ENCODE measurements at regions not wholly inside any gene's neighbourhood (a gene's known extent, or its start where the extent isn't known, plus 50 kb on each side); places are given as distances from the start of the nearest gene placed in this dataset.

DNA sequence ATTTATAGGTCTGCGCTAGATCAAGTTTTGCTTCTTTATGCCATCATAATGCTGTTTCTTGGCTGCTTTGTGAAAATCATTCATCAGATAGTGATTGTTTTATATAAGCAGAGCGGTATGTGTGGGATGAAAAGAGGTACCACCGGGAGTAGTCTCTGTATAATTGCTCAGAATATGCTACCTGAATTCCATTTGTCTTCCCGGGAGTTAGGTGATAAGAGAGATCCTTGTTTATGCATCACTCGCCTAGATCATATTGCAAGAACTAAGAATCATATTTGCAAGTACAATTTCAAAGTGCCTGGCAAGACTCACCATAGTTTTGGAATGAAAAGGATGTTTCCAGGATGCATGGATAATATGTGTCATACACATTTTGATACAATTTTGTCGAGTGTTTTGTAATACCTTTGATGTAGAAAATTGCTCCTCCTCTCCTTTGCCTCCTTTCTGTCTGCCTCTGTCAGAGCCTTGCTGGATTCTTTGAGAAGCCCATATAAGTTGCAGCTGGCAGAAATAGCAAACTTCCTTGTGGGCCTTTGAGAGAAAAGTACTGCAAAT, 1306.0 kb upstream of the SLC10A2 start:
- DNase-seq (ENCODE audit: extremely low read depth in 1 of 2, low read depth in 1 of 2): no peak

DNA sequence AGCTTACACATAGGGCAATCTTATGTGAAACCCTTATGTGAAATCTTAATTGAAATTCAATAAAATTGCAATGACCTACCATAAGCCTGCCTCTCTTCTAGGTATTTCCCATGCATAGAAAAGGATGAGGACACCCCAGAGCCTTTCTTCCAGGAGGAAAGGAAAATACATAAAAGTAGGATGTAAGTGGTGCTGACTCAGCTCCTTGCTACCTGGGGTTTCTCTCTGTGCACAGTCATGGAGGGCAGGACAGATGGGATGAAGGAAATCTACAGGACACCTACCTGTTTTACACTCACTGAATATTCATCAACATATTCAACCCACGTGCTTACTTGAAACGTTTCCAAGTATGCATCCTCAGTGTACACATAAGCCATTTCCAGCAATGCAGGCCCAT, 1299.2 kb upstream of the SLC10A2 start:
- no peak for DNase-seq (ENCODE audit: extremely low read depth in 1 of 2, low read depth in 1 of 2)

DNA sequence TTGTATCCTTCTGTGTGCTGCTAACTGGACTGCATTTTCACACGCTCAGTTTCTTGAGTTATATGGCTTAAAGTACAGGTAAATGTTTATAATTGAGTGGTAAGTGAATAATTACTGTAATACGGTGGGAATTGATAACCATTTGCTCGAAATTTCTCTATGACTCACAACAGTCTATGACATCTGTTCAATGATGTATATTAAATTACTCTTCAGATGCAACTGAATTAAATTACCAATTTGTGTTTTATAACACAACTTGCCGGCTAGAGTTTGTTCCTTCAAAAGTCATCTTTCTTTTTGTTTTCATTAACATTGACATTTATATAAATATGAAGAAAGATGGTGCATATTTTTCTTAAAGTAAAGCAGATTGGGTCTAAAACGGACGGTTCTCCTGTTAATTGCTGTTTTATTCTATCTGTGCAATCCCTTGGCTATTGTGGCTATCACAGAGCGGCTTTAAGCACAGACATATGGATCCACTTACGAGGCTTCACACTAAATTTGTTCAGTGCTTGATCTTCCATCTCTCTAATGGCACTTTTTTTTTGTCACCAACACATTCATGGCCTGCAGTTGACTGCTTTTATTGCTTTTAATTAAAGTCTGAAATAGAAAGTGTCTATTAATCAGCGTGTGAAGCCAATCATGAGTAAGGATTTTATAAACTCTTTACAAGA, 1291.6 kb upstream of the SLC10A2 start:
- no peak for DNase-seq (ENCODE audit: extremely low read depth in 1 of 2, low read depth in 1 of 2)

DNA sequence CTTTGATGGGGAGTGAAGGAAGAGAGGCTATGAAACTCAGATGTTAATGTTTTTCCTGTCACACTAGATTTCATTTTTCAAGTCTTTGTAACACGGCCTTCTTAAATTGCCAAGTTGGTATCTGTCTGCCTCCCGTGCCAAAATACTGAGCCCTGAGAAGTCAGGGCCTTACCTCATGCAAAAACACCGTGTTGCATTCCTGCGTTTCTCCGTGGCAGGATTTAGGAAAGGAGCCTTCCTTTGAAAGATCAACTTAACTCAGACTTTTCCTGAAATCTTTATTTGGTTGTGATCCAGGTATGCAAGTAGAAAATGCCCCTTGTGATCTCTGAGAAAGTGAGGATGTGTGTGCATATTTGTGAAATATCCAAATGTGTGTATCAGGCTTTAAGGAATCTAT, 1291.0 kb upstream of the SLC10A2 start:
- DNase-seq (ENCODE audit: extremely low read depth in 1 of 2, low read depth in 1 of 2): no peak

DNA sequence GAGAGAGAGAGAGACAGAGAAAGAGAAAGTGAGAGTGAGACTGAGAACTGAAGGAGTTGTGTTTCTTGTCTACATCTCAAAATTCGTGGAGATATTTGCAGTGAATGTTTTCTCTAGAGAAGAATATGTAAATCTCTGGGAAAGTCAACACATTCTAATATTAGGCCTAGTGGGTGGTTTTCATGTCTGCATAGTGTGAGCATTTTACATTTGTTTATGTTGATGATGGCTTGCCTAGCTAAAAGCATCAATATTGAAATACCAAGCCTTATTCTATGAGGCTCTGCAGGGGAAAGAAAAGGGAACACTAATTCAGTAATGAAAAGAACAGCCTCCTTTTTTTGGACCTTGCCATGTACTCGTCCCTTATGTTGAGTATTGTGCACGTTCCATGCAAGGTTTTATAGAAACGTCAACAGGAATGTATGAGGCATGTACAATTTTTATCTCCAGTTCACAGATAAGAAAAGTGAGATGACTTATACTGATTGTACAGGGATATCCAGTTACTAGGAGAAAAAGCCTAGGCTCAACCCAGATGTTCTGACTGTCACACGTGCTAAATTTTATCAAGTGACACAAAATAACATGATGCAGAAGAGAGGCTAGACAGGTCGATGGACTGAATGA, 1288.9 kb upstream of the SLC10A2 start:
- no peak for DNase-seq (ENCODE audit: extremely low read depth in 1 of 2, low read depth in 1 of 2)

- DNase-seq (ENCODE audit: extremely low read depth in 1 of 2, low read depth in 1 of 2): no peak
Measured at GRCh38 chr13:104327211-104327610, 1261.0 kb upstream of the SLC10A2 start.

GRCh38 chr13:104326523-104326922, 1260.3 kb upstream of the SLC10A2 start:
- no peak for DNase-seq (ENCODE audit: extremely low read depth in 1 of 2, low read depth in 1 of 2)

GRCh38 chr13:104321756-104322155, 1255.5 kb upstream of the SLC10A2 start:
- no peak for DNase-seq (ENCODE audit: extremely low read depth in 1 of 2, low read depth in 1 of 2)

DNA sequence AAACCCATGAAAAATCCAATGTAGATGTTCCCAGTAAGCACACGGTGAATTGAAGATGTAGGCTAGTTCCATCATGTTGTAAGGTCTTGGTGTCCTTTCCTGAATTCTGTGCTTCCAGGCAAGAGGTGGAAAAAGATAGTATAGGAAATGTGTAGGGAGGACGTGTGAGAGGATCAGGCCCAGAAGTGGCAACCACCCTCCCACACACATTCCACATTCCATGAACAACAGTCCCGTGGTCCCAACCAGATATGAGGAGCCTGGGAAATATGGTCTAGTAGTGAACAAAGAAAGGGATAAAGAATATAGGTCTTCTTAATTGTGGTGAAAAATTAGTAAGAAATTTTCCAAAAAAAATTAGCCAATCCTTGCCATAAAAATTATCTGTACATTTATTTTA, 1254.2 kb upstream of the SLC10A2 start:
- DNase-seq (ENCODE audit: extremely low read depth in 1 of 2, low read depth in 1 of 2): no peak

- DNase-seq (ENCODE audit: extremely low read depth in 1 of 2, low read depth in 1 of 2): no peak
Measured at GRCh38 chr13:104318121-104318520, 1251.9 kb upstream of the SLC10A2 start.

- DNase-seq (ENCODE audit: extremely low read depth in 1 of 2, low read depth in 1 of 2): no peak
Measured at GRCh38 chr13:104315606-104316005, 1249.4 kb upstream of the SLC10A2 start.

DNA sequence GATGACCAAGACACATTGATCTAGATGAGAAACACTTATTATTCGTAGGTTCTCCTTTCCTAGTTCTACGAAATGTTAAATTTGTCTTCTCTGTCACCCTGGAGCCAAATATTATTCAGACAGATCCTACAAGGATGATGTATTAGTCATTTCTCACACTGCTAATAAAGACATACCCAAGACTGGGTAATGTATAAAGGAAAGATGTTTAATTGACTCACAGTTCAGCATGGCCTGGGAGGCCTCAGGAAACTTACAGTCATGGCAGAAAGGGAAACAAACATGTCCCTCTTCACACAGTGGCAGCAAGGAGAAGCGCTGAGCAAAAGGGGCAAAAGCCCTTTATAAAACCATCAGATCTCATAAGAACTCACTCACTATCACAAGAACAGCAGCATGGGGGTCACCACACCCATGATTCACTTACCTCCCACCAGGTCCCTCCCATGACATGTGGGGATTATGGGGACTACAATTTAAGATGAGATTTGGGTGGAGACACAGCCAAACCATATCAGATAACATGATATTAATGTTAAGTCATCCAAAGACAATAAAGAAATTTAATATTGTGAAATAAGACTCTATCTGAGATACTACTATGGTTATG, 1248.8 kb upstream of the SLC10A2 start:
- DNase-seq (ENCODE audit: extremely low read depth in 1 of 2, low read depth in 1 of 2): no peak

- no peak for DNase-seq (ENCODE audit: extremely low read depth in 1 of 2, low read depth in 1 of 2)
Measured at GRCh38 chr13:104314321-104314720, 1248.1 kb upstream of the SLC10A2 start.

DNA sequence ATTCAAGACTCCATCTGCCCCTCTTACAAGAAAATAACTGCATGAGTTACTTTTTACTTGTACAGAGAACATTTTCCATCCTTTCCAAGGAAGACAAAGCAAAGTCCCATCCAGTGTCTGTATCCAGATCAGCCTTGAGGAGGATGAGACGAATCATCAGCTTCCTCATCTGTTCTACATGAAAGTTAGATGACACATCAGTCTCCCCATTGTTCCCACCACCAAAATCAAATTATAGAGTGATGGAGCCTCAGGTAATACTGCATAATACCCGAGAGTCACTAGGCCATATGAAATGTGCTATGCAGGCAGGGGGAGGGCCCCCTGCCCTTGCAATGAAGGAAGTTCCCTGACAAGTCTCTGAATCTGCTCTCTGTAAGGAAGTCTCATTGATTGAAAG, 1244.6 kb upstream of the SLC10A2 start:
- DNase-seq (ENCODE audit: extremely low read depth in 1 of 2, low read depth in 1 of 2): no peak

DNA sequence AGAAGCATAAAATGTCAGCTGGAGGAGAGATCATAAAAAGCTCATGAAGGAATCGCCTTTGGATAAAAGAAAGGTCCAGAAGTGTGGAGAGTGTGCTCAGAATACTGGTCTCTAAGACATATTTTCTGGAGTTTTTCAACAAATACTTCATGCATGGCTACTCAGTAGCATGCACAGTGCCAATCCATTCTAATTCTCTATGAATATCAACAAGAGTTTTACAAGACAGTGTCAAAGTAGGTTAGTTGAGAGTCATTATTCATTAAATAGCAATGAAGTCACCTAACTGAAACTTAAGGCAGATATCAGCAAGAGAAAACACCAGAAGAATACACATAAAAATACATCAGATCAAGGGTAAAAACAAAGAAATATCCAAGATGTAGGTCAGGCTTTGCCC, 1243.2 kb upstream of the SLC10A2 start:
- no peak for DNase-seq (ENCODE audit: extremely low read depth in 1 of 2, low read depth in 1 of 2)

- DNase-seq (ENCODE audit: extremely low read depth in 1 of 2, low read depth in 1 of 2): no peak
Measured at GRCh38 chr13:104301171-104301975, 1235.2 kb upstream of the SLC10A2 start.

DNA sequence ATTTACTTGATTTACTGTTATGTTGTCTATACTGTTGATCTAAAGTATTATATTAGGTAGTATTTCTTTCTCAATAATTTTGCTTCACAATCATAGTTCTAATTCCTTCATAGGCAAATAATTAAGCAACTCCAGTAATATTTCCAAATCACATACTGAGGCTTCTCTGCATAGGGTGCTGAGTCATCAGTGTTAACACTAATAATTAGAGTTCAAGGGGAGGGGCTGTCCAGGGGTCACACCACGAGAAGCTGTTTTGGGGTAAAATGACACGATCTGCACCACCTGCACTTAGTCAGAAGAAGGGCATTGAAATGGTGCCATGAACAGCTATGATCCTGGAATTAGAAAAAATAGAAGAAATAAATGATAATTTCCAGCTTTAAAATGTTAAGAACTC, 1230.9 kb upstream of the SLC10A2 start:
- no peak for DNase-seq (ENCODE audit: extremely low read depth in 1 of 2, low read depth in 1 of 2)

DNA sequence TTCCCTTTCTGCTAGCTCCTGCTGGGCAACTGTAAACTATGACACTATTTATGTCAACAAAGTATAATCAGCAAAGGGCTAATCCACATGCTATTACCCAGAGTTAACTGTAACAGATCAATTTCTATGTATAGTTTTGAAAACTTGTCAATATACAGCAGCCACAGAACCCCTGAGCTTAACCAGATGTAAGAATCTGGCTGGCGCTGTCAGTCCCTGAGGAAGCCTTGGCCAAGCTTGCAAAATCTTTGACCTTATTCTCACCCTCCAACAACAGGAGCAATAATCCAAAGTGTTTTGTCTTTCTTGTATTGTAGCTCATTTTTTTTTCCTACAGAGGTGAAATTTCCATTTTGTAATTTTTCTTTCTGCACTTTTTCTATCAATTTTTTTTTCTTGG, 1230.1 kb upstream of the SLC10A2 start:
- no peak for DNase-seq (ENCODE audit: extremely low read depth in 1 of 2, low read depth in 1 of 2)

- no peak for DNase-seq (ENCODE audit: extremely low read depth in 1 of 2, low read depth in 1 of 2)
Measured at GRCh38 chr13:104295537-104295936, 1229.3 kb upstream of the SLC10A2 start.

DNA sequence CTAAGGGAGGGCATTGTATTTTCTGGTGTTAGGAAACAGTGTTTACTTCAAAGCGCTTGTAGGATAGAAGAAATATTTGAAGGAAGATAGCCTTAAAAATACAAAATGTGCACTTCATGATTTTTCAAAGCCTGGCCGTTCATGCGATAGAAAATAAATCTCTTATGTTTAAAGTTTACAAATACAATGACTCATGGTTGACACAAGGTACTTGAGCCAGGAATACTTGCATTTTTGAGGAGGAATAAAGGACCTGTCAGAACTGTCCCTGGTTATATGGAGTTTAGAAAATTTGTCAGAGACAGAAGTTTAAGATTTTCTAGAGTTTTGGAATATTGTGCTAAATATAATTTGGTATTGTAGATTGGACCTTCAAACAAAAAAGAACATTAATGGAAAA, 1223.2 kb upstream of the SLC10A2 start:
- no peak for DNase-seq (ENCODE audit: extremely low read depth in 1 of 2, low read depth in 1 of 2)

GRCh38 chr13:104288496-104288895, 1222.3 kb upstream of the SLC10A2 start:
- DNase-seq (ENCODE audit: extremely low read depth in 1 of 2, low read depth in 1 of 2): no peak
